H1 (cell line): ENCODE measurements at regions not wholly inside any gene's neighbourhood (a gene's known extent, or its start where the extent isn't known, plus 50 kb on each side); places are given as distances from the start of the nearest gene placed in this dataset.

Source experiments
- POLR2A ChIP-seq, 2 experiments: IDR thresholded peaks; 1 replicate in 1 of 2; 2 replicates in 1 of 2; pipeline ENCODE4 v1.6.1; 2011; ENCODE audit warnings: low read depth in 2 of 2, low read length in 2 of 2, mild to moderate bottlenecking in 2 of 2; ENCODE audit errors: control extremely low read depth in 1 of 2
- POLR2AphosphoS5 ChIP-seq: IDR thresholded peaks from 2 replicates; pipeline ENCODE4 v1.6.1; 2011; ENCODE audit warnings: low read depth, low read length
- TBP ChIP-seq: IDR thresholded peaks from 2 replicates; pipeline ENCODE4 v1.6.1; 2011; ENCODE audit warnings: low read depth, low read length, improper control_type of control experiment
- TF ChIP-seq, protein P1 (sequence below): IDR thresholded peaks from 2 replicates; pipeline ENCODE4 v1.6.1; 2012; ENCODE audit warnings: inconsistent platforms

DNA sequence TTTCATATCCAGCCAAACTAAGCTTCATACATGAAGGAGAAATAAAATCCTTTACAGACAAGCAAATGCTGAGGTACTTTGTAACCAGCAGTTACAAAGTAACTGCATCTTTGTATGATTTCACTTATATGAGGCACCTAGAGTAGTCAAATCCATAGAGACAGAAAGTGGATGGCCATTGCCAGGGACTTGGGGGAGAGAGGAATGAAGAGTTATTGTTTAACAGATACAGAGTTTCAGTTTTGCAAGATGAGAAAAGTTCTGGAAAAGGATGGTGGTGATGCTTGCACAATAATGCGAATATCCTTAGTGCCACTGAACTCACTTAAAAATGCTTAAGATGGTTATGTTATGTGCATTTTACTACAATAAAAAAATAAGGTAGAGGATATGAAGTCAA, 58.4 kb upstream of the VCX start:
- TF ChIP-seq POLR2A (IDR thresholded peaks at IDR 0.05; ENCODE audit: control extremely low read depth in 1 of 2, low read depth in 2 of 2, low read length in 2 of 2) (no peak), TBP (no peak), POLR2AphosphoS5 (no peak)
- TF ChIP-seq, protein P1, sequence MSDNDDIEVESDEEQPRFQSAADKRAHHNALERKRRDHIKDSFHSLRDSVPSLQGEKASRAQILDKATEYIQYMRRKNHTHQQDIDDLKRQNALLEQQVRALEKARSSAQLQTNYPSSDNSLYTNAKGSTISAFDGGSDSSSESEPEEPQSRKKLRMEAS: no peak
